GM19025 (cell line): ENCODE measurements at regions not wholly inside any gene's neighbourhood (a gene's known extent, or its start where the extent isn't known, plus 50 kb on each side); places are given as distances from the start of the nearest gene placed in this dataset.

Experiments
- ATAC-seq: cut with Tn5 transposase; IDR thresholded peaks from one replicate; pipeline ENCODE4 v1.9.1; 2021; ENCODE audit warnings: mild to moderate bottlenecking, low read depth, moderate library complexity; ENCODE audit not compliant: unreplicated experiment

DNA sequence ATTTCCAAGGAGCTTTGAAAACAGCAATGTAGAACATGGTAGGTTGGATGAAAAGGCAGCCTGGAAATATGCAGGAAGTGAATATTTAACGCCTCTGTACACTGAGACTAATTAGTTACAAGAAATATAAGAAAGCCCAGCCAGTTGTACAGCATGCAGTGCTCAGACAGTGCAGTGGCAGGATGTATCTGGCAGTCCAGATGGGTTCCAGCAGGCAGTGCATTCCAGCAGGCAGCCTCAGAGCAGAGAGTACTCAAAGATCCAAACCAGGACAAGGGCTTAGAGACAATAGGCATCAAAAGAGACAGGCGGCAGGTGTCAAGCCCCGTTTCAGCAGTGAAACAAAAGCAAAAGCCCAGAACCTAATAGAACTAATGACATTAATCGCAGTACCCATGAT, 2776.3 kb downstream of the PCDH9 start:
- no peak for ATAC-seq

DNA sequence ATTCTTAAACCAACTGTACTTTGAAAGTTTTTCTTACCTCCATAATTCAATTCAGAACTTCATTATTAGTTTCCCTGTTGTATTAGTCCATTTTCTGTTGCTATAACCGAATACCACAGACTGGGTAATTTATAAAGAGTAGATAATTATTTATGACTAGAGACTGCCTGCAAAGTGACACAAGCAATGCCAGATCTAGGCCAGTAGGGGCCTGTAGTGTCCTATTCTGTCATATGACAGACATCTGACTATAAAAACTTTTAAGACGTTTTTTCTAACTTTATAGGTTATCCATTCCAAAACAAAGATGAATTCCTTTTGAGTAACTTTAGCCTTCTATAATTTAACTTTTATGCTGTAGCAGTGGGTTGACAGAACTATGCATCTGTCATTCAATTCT, 2783.8 kb downstream of the PCDH9 start:
- ATAC-seq = no peak

DNA sequence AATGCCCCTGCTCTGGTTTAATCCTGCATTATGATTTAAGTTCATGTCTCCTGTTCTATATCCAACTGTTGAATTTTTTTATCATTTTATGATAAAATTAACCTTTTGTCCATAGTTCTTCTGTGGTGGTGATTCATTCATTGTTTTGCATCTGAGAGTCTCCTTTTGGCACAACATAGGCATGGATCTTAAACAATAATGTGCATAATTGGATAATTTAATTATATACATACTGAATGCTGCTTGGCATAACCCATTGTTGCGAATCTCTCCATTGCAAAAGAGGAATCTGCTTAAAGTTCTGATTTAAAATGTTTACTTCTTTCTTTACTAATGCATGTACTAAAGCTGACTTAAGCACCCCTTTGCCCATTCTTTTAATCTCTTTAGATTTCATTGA, 2788.4 kb downstream of the PCDH9 start:
- ATAC-seq = no peak

DNA sequence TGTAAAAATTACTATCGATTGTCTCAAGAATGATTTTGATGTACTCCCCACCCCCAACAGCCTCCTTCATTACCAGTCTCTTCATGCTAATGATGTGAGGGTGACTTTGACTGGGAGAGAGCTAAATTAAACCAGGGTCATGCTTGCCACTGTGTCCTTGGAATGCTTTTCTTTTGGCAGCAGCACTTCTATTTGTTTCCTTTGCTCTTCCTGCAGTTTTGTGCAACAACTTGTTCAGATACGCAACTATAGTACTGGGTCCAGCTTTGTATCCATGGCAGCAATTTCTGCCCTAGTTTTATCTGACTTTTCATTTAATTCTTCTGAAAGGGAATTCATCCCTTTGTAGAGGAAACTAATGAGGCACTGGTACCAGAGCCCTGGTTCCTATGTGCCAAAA, 2792.1 kb downstream of the PCDH9 start:
- ATAC-seq = no peak

DNA sequence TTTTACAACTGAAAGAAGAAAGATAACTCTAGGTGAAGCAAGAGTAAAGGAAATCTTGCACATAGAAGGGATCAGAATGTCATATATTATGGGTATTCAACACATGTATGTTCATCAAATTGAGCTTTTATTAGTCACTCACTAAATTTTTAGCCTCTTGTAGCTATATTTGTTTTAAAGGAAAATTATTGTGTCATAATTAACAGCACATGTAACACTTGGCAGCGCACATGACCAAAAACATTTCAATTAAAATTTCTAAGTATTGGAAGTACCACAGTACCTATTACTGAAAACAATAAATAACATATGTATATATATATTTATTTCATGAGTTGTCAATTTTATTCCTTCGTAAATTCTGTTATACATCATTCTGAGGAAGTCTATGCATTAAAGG, 2800.4 kb downstream of the PCDH9 start:
- no peak for ATAC-seq

DNA sequence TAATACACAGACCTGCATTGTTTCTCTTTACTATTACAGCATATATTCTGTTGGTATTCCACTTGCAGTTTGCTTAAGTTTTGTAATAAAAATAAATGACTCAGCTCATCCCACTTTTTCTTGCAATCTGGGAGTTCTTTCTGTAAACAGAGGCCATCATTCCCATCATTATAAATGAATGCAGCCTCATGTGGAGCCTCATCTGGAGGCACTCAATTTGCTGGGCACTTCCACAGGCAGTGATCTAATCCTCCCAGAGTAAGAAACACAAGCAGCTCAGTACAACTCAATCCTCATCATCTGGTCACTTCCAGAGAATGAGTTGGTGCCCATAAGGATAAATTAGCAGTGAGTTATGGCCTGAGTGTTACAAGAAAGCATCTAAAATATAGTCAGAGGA, 2801.9 kb downstream of the PCDH9 start:
- no peak for ATAC-seq

DNA sequence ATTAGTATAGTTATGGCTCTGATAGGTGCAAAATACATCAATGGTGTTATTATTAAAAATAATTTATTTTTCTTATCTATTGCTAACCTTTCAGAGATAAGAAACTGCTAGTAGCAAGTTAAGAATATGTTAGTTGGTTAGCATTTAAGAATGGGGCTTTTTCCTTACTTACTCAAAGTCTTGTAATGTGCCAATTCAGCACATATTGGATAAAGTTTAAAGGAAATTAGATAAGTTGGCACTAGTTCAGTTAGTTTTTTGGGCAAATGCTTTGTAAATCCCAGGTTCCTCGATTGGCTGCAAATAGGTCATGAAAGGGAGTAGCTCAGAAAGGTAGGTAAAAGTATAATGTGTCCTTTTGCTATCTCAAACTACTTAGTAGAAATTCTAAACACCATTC, 2806.7 kb downstream of the PCDH9 start:
- ATAC-seq = no peak

DNA sequence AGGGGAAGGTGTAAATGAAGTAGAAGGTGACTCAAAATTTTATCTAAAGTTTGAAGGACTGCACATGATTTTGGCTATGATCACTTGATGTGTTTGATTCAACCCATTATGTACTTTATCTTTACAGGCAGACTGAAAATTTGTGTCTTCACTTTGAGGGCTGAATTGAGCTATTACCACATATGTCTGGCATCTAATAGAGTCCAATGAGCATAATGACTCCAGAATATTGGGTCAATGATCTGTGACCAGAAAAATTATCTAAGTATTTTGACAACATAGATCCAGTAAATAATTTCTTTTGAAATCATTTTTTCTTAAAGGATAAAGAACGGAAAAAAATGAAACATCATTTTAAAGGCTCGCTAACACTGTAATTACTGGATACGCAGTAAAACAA, 2810.0 kb downstream of the PCDH9 start:
- no peak for ATAC-seq

DNA sequence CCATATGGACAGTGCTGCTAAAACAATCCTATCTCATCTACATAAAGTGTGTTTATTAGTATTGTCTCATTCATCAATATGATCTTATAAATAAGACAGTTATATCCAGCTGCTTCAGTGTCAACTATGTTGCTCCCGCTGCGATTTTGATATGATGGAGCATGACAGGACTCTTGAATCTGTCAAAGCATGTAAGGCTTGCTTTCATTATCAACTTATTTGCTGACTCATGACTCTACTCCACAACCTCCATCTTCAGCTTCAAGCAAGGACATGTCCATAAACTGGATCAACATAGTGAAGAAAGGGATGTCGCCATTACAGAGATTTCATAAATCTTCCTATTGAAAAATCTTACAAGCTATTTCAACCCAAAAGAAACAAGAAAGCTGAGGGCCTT, 2812.6 kb downstream of the PCDH9 start:
- ATAC-seq = no peak

DNA sequence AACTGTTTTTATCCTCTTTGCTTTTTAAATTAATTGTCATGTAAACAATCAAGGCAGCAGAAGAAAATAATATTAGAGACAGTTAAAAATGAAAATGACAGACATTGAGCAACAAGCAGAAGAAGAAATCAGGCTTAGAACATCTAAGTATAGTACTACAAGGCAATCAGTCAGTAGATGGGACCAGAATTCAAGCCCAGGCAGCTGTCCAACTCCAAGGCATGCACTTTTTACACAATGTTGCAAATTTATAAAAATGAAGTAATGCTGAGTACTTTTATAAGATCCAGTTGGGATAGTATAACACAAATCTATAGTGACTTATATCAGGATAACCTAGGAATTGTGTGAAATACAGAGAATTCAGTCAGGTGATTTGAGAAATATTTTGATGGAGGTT, 2815.8 kb downstream of the PCDH9 start:
- no peak for ATAC-seq

DNA sequence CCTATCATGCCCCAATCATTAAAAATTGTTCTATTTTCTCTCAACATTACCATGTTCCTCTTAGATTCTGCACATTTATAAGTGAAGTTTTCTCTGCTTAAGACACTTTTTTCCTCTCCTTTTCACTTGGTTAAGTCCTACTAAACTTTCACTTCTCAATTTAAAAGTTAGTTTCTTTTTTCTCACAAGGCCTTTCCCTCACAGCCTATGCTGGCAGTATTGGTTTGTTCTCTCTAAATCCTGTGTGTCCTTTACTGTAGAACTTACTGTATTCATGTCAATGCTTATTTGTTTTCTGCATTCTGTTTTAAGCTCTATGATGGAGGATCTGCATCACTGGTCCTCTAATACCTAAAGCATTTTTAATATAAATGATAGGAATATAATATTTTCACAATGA, 2816.6 kb downstream of the PCDH9 start:
- ATAC-seq = no peak

DNA sequence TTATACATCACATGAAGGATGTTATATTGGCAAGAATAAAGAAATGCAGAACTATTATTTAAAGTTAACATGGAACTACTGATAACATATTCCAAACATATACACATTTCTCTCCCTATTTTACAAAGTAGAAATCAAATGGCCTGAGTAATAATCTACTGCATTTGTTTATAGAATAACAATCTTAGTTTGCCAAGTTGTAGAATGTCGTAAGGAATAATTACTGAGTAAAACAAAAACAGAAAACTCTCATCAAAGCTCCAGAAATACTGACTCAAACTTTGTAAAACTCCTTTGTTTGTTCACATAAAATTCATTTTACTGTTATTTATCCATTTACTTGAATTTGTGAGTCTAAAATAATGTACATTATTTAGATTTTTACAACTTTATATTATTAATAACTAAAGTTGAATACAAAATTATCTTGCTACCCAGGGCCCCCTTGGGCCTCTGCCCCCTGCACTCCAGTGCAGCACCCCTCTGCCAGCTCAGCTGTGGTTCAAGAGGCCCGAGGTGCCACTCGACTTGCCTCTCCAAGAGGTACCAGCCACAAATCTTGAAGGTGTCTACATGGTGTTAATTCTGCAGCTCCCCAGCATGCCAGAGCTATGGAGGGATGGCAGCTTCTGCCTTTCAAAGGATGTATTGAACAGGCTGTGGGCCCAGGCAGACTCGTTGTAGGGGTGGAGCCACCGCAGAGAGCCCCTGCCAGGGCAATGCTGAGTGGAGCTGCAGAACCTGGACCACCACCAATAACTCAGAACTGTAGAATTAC, 2819.7 kb downstream of the PCDH9 start:
- ATAC-seq = no peak

DNA sequence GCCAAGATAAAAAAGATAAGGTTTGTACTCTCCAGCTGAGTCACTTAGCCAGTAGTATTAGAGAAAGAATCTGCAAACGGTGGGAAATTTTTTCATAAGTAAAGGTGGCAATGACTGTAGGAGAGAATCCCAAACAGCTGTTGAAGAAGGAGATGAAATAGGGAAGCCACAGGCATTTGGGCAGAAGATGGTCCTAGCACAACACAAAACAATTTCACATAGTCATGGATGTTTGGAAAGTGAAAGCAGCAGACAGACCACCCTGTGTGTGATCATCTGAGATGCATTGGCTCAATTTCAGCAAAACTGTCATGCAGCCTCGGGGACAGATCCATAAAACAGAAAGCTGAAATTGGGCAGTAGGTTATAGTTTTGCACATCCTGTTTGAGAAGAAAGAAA, 2832.4 kb downstream of the PCDH9 start:
- no peak for ATAC-seq

DNA sequence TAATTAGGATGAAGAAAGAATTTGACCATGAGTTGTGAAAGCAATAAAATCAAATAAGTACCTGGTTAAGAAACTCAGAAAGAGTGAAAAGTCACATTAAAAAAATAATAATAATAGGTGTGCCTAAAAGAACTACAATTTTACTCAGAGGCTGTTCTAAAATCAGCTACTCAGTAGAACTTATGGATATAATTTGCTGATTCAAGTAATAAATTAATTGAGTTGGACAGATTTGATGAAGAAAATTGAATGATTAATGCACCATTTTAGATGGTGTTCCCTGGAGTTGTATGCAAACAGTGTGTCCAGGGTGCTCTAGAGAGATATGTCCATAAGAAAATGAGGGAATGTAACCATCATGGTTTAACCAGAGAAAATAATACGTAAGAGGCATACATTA, 2852.5 kb downstream of the PCDH9 start:
- ATAC-seq = no peak

DNA sequence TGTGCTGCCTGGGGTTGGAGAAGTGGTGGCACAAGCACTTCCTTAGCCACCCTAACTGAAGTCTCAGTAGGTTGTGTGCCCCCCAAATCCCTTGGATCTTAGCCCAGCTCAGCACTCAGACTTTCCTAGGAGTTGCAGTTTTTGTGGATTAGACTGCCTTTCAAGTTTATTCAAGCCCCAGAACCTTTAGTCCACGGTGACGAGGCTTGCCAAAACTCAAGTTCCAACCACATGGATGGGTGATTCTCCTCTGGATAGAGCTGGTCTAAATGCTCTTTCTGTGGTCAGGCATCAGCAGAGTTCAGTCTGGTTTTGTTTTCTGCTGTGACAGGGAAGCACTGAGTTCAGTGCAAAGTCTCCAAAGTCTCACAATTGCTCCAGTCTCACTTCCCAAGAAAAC, 2858.7 kb downstream of the PCDH9 start:
- no peak for ATAC-seq

DNA sequence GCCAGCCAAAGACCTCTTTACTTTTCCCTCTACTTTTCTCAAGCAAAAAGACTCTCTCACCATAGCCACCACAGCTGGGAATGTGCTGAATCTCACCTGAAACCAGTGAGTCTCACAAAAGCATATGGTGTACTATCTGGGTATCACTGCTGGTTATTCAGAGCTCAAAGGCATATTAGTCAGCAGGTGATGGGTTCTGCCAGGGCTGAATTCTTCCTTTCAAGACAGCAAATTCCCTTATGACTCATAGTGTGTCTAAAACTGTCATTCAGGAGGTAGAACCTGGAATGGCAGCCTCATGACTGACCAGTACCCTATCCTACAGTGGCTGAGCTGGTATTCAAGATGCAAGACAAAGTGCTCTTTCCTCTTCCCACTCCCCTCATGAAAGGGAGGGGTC, 2859.1 kb downstream of the PCDH9 start:
- no peak for ATAC-seq

DNA sequence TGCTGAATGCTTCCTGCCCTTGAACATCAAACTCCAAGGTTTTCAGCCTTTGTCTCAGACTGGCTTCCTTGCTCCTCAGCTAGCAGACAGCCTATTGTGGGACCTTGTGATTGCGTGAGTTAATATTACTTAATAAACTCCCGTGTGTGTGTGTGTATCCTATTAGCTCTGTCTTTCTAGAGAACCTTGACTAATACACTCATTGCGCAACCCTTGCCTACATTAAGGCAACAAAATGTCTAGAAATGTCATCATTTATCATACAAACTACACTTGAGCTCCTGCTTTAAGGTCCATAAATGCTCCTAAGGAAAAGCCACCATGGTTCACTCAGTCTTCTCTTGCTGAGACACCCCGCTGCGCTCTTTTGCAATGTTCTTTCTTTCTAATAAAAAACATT, 2861.0 kb downstream of the PCDH9 start:
- no peak for ATAC-seq

DNA sequence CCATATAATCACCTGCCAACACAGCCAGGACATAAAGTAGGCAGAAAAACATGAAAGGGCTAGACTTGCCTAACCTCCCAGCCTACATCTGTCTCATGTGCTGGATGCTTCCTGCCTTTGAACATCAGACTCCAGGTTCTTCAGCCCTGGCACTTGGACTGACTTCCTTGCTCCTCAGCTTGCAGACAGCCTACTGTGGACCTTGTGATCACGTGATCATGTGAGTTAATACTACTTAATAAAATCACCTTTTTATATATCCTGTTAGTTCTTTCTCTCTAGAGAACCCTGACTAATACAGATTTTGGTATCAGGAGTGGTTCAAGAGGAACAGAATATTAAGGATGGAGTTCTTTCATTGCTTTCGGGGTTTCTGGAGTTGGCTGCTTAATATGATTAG, 2867.6 kb downstream of the PCDH9 start:
- ATAC-seq = no peak

DNA sequence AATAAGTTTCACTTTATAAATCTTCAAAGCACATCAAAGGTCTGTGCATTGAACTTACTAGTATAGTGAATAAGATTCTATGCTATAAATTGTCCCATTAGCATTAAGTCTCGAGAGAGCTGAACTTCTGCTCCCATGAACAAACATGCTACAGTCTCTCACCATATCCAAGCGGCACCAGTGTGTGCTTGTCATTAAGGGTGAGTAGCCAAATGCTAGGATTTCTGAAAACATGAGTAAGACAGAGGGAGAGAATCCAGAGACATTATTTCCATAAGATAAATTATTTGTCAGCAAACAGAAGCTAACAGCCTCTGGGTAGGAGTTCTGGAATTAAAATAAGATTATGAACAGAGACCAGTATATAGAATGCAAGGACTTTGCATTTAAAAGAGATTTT, 2882.5 kb downstream of the PCDH9 start:
- no peak for ATAC-seq

DNA sequence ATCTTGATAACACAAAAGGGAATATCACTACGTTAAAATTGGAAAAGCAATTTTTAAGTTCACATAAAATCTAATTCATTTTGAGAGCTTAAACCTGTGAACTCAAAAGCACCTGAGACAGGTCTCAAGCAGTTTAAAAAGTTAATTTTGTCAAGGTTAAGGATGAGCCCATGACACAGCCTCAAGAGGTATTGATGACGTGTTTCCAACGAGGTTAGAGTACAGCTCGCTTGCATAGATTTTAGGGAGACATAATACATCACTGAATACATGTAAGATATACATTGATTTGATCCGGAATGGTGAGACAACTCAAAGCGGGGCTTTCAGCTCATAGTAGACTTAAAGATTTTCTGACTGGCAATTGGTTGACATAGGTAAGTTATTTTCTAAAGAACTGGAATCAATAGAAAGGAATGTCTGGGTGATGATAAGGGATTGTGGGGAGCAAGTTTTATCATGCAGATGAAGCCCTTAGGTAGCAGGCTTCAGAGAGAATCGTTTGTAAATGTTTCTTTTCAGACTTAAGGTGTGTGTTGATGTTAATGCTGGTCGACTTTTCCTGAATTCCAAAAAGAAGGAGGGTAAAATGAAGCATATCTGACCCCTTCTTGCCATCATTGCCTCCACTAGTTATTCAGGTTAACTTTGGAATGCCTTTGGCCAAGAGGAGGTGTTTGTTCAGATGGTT, 2890.6 kb downstream of the PCDH9 start:
- no peak for ATAC-seq

DNA sequence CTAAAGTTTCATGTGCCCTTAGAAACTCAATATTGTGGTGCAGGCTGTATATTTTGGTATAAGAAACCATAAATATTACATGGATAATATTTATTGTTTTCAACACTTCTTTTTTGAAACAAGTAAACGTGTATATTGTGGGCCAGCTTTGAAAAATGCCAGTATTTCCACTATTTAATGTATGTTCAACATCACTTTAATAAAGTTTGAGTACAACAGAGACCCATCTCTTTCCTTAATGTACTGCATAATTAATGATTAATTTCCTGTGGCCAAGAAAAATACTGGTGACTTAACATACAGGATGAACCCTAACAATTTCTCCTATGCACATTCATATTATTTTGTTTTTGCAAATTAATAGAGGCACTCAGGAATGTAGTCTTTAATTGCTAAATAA, 2891.5 kb downstream of the PCDH9 start:
- ATAC-seq = no peak

DNA sequence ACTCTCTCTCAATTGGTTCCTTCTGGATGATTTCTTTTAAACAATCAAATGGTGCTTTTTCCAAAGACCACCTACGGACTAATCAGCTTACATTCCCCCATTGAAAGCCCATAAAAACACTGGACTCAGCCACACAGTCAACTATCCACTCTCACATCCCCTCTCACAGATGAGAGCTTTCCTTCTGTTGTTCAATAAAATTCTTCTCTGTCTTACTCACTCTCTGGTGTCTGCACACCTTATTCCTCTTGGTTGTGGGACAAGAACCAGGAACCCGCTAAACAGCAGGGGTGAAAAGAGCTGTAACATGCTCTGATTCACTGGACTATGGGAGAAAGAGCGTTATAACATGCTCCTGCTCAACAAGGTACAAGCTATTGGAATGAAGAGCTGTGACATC, 2896.2 kb downstream of the PCDH9 start:
- ATAC-seq = no peak
